Bronchial epithelial cell (primary cell): ENCODE measurements at regions not wholly inside any gene's neighbourhood (a gene's known extent, or its start where the extent isn't known, plus 50 kb on each side); places are given as distances from the start of the nearest gene placed in this dataset.

Experiments used
- DNase-seq: peaks from one replicate; pipeline ENCODE4 v3.0.0-alpha.2; 2010; ENCODE audit warnings: low read depth
- FAIRE-seq: peaks from 2 replicates; lab custom pipeline; 2011; peaks lifted over from hg19 to GRCh38; lab: Jason Lieb, UNC
- H3K27me3 ChIP-seq: 2 replicates; pipeline ENCODE4 v1.5.1; 2011; ENCODE audit warnings: low read length; ENCODE audit not compliant: control insufficient read depth, insufficient read depth
- H3K36me3 ChIP-seq: 2 replicates; pipeline ENCODE4 v1.5.1; 2011; ENCODE audit warnings: low read length; ENCODE audit not compliant: control insufficient read depth, insufficient read depth
- H3K4me3 ChIP-seq: 2 replicates; pipeline ENCODE4 v1.5.1; 2011; ENCODE audit warnings: mild to moderate bottlenecking, low read depth, low read length, control low read depth
- TF ChIP-seq, protein P1 (sequence below): IDR thresholded peaks from 2 replicates; pipeline ENCODE4 v1.5.1; 2011; ENCODE audit warnings: mild to moderate bottlenecking, moderate library complexity, low read length, control low read depth, inconsistent platforms; ENCODE audit not compliant: insufficient read depth, severe bottlenecking

DNA sequence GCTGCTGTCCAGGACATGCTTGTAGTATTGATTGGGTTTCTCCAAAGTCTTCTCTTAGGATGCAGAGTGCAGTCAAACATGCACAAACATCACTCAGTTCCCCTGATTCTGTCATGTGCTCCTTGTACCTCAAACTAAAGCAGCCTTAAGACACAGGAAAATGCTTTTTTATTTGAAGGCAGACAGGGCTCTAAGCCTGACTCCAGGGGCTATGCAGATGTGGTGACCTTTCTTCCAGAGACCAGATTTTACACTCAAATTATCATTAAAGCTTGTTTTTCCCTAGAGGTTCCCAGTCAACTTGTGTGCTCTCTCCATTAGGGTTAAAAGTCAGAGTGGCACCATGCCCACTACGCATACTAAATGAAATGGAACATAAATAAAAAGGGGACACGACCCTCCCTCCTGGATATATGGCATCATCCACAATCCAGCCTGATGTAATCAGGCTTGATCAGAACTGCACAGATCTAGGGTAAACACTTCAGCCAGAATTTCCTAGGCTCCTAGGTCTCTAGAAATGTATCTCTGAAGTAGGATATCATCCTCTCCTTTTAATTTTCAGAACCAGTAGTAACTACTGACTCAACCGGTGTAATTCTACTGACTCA is 771.1 kb downstream of the NR2F1-AS1 start:
- Histone ChIP-seq H3K27me3 (no peaks in the 10 kb centered on the region), H3K4me3 (no peak overlapping the region), H3K36me3 (no peaks in the 10 kb centered on the region)
- no peak for FAIRE-seq
- TF ChIP-seq, protein P1, sequence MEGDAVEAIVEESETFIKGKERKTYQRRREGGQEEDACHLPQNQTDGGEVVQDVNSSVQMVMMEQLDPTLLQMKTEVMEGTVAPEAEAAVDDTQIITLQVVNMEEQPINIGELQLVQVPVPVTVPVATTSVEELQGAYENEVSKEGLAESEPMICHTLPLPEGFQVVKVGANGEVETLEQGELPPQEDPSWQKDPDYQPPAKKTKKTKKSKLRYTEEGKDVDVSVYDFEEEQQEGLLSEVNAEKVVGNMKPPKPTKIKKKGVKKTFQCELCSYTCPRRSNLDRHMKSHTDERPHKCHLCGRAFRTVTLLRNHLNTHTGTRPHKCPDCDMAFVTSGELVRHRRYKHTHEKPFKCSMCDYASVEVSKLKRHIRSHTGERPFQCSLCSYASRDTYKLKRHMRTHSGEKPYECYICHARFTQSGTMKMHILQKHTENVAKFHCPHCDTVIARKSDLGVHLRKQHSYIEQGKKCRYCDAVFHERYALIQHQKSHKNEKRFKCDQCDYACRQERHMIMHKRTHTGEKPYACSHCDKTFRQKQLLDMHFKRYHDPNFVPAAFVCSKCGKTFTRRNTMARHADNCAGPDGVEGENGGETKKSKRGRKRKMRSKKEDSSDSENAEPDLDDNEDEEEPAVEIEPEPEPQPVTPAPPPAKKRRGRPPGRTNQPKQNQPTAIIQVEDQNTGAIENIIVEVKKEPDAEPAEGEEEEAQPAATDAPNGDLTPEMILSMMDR, result no peak
- DNase-seq, result no peak

DNA sequence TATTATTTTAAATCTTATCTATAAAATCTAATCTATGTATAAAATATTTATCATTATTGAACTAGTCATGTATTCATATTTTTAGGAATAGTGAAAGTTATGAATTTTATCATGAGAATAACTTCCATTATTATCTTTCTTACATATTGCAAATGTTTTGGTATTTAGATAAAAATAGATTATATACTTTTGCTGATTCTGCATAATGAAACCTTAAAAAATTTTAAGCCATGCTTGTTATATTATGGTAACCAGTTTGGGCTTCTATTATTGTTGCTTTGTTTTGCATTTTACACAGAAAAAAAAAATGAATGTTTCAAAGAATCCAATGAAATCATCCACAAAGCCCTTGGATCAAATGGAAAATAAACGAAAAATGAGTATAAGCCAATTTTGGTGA is 772.5 kb downstream of the NR2F1-AS1 start:
- no peaks in the 10 kb centered on the region for H3K27me3 ChIP-seq
- TF ChIP-seq, protein P1, result no peak
- DNase-seq, result no peak
- no peak for FAIRE-seq
- no peak overlapping the region for H3K4me3 ChIP-seq
- H3K36me3 ChIP-seq, result no peaks in the 10 kb centered on the region

DNA sequence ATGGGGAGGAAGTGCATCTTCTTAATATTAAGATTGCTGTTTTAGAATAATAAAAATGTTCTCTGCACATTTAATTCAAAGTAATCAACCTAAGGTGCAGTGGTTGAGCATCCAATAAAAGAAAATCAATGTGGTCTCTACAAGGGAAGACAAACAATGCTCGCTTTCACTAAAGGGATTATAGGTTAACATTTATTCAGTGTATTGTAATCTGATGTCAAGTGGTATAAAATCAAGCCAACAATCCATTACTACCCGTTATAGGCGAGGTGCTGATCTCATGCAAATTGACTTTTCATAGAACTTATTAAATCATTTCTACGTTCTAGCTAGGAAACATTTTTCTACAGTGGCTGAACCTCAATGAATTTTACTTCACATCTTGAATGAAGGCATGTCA is 773.9 kb downstream of the NR2F1-AS1 start:
- H3K27me3 ChIP-seq, result no peaks in the 10 kb centered on the region
- H3K36me3 ChIP-seq, result no peaks in the 10 kb centered on the region
- TF ChIP-seq, protein P1, result no peak
- DNase-seq (no peak), FAIRE-seq (no peak)
- no peak overlapping the region for H3K4me3 ChIP-seq

DNA sequence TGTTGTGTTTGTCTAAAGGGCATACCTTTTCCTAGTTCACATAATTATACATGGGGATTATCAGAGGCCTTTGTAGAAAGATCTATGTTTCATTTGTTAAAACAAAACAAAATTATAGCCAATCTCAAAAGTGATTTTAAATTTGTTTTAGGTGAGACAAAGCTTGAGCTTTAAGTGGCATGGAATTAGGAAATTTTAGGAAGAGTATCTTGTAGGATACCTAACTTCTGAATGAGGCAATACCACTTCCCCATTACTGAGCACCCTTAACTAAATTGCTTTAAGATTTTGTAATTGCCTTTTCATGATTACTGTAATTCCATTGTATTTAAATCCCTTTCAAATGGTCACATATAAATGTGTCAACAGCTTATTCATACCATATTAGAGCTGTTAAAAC is 775.6 kb downstream of the NR2F1-AS1 start:
- DNase-seq (no peak), FAIRE-seq (no peak)
- Histone ChIP-seq H3K27me3 (no peaks in the 10 kb centered on the region), H3K36me3 (no peaks in the 10 kb centered on the region), H3K4me3 (no peak overlapping the region)
- TF ChIP-seq, protein P1, result no peak

DNA sequence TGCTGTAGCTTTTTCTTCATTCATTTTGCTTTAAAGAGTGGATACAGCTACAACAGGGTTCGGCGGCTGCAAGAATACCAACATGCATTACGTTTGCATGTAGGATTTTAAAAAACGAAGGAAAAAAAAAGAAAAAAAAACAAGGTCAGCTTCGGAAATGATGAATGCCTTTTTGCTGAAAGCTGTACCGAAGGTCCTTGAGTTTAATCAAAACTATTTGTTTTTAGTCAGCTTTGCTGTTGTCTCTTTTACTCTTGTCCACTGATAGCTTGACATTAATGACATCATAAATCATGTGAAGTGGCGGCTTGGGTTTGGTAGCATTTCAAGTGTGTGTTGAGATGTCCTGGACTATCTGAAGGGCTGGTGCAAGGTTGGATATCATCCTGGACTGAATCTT is 779.1 kb downstream of the NR2F1-AS1 start:
- Histone ChIP-seq H3K4me3 (no peak overlapping the region), H3K27me3 (no peaks in the 10 kb centered on the region), H3K36me3 (no peaks in the 10 kb centered on the region)
- TF ChIP-seq, protein P1, result no peak
- no peak for DNase-seq
- FAIRE-seq, result no peak

DNA sequence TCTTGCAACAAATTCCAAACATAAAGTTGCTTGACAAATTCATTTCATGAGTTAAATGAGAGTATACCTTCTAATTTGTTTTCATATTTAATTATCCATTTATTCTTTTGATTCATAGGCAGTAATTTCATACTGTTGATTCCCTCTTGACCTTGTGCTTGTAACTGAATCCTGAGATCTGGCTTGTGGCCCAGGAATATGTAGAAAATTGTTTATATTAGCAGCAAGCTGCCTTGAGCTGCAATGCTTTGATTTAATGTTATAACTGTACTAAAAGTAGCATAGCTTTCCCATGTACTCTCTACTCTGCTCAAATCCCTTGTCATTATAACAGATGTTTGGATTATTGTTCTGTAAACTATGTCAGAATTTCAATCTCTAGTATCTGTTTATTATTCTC is 780.7 kb downstream of the NR2F1-AS1 start:
- TF ChIP-seq, protein P1, result no peak
- no peak for DNase-seq

More for the DNA sequence above, 780.7 kb downstream of the NR2F1-AS1 start:
- Histone ChIP-seq H3K27me3 (no peaks in the 10 kb centered on the region), H3K4me3 (no peak overlapping the region), H3K36me3 (no peaks in the 10 kb centered on the region)
- no peak for FAIRE-seq
